Calu3 (cell line): ENCODE measurements at regions not wholly inside any gene's neighbourhood (a gene's known extent, or its start where the extent isn't known, plus 50 kb on each side); places are given as distances from the start of the nearest gene placed in this dataset.

ENCODE experiments used
- BruUV-seq: library from RNA; stranded (reverse); fragments of 400-500 nt; replicated peaks from 2 replicates; lab custom pipeline; 2021; lab: Mats Ljungman, UMichigan
- CTCF ChIA-PET: fragments of 300-600 bp; sonication (Branson Sonifier 250); formaldehyde crosslinking; loops from one replicate; lab custom pipeline; 2022; ENCODE audit warnings: antibody characterized with exemption; lab: Charles Lee
- DNase-seq: peaks from one replicate; pipeline ENCODE4 v3.0.0; 2022
- H3K27ac Mint-ChIP-seq: one replicate; pipeline ENCODE4 v1.8.0; 2022; ENCODE audit warnings: mixed read lengths; ENCODE audit not compliant: unreplicated experiment
- H3K27me3 Mint-ChIP-seq: one replicate; pipeline ENCODE4 v1.8.0; 2022; ENCODE audit warnings: mixed read lengths; ENCODE audit not compliant: unreplicated experiment
- H3K36me3 Mint-ChIP-seq: one replicate; pipeline ENCODE4 v1.8.0; 2022; ENCODE audit warnings: mild to moderate bottlenecking, moderate library complexity, mixed read lengths; ENCODE audit not compliant: insufficient read depth, unreplicated experiment
- H3K4me1 Mint-ChIP-seq: one replicate; pipeline ENCODE4 v1.8.0; 2022; ENCODE audit warnings: mild to moderate bottlenecking, low read depth, mixed read lengths; ENCODE audit not compliant: unreplicated experiment
- H3K4me3 Mint-ChIP-seq: one replicate; pipeline ENCODE4 v1.8.0; 2022; ENCODE audit warnings: mild to moderate bottlenecking, low read depth, moderate library complexity, mixed read lengths; ENCODE audit not compliant: unreplicated experiment
- H3K9me3 Mint-ChIP-seq: one replicate; pipeline ENCODE4 v1.8.0; 2022; ENCODE audit warnings: low read depth, mixed read lengths; ENCODE audit not compliant: unreplicated experiment
- CTCF ChIP-seq: fragments of 200-600 bp; IDR thresholded peaks from one replicate; pipeline ENCODE4 v1.8.0; 2022; ENCODE audit warnings: antibody characterized with exemption; ENCODE audit not compliant: unreplicated experiment
- intact Hi-C: fragments of 100-400 bp; cut with micrococcal nuclease; formaldehyde crosslinking; loops from one replicate; pipeline ENCODE4 v1.10.0; 2022; ENCODE audit not compliant: unreplicated experiment

- no peaks in the 10 kb centered on the region for H3K27me3 Mint-ChIP-seq
- DNase-seq: no peak
- CTCF ChIA-PET: no interaction called here
- no peak overlapping the region for H3K4me3 Mint-ChIP-seq
- H3K9me3 Mint-ChIP-seq: no peaks in the 10 kb centered on the region
- H3K27ac Mint-ChIP-seq: no peak overlapping the region
- no peak for TF ChIP-seq CTCF
- intact Hi-C loops: no loop called here
- H3K4me1 Mint-ChIP-seq: peaks cover 16% of the 10 kb centered on the region
- H3K36me3 Mint-ChIP-seq: peaks cover 41% of the 10 kb centered on the region
- no TSS peak for BruUV-seq
These were observed 86.5 kb downstream of the MYEOV start for GRCh38 chr11:69380451-69380901.

- Mint-ChIP-seq H3K27me3 (no peaks in the 10 kb centered on the region), H3K27ac (no peak overlapping the region), H3K9me3 (no peaks in the 10 kb centered on the region), H3K4me3 (no peak overlapping the region), H3K36me3 (peaks cover 35% of the 10 kb centered on the region), H3K4me1 (peaks cover 10% of the 10 kb centered on the region)
- intact Hi-C loops: no loop called here
- CTCF ChIA-PET: no interaction called here
- no TSS peak for BruUV-seq
- no peak for TF ChIP-seq CTCF
- no peak for DNase-seq
These were observed 87.1 kb downstream of the MYEOV start for GRCh38 chr11:69380921-69381581.

GRCh38 chr11:69381681-69382130 lies 87.8 kb downstream of the MYEOV start:
- no peak for TF ChIP-seq CTCF
- no peak for DNase-seq
- BruUV-seq: no TSS peak
- Mint-ChIP-seq H3K27ac (no peak overlapping the region), H3K4me3 (no peak overlapping the region), H3K9me3 (no peaks in the 10 kb centered on the region), H3K27me3 (no peaks in the 10 kb centered on the region), H3K36me3 (peaks cover 29% of the 10 kb centered on the region), H3K4me1 (peaks cover 10% of the 10 kb centered on the region)
- intact Hi-C loops: no loop called here
- CTCF ChIA-PET: no interaction called here

GRCh38 chr11:69382131-69383128 lies 88.5 kb downstream of the MYEOV start:
- peaks cover 22% of the 10 kb centered on the region for H3K36me3 Mint-ChIP-seq

More at GRCh38 chr11:69382131-69383128, 88.5 kb downstream of the MYEOV start:
- BruUV-seq: no TSS peak
- no peak for TF ChIP-seq CTCF
- CTCF ChIA-PET: no interaction called here
- Mint-ChIP-seq H3K27me3 (no peaks in the 10 kb centered on the region), H3K4me3 (no peak overlapping the region), H3K27ac (no peak overlapping the region), H3K4me1 (peaks cover 10% of the 10 kb centered on the region), H3K9me3 (peaks cover 3% of the 10 kb centered on the region)
- intact Hi-C loops: no loop called here
- DNase-seq: no peak
